SHP77 (cell line): ENCODE measurements at regions not wholly inside any gene's neighbourhood (a gene's known extent, or its start where the extent isn't known, plus 50 kb on each side); places are given as distances from the start of the nearest gene placed in this dataset.

ENCODE experiments used
- DNase-seq, 2 experiments: peaks; one replicate each; lab custom pipeline; 2025; lab: John Stamatoyannopoulos, UW

DNA sequence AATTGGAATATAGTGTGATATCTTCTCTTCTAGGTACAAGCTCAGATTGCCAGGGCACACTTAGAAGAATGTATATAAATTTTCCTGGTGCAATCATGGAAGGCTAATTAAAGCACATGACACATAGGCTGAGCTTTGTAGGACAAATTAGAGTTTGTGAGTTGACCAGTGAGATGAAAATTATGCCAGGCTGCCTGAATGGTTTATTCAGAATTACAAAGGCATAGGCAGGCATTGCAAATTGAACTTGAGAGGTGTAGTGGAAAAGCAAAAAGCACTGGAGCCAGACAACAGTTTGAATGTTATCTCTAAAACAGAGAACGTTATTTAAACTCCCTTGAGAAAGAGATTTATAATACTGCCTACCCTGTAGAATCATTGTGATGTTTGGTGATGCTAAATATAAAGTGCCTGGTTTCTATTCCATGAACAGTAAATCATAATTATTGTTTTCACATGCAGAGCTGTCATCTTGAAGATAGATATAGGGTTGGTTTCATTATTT is 712.1 kb downstream of the TBC1D32 start:
- DNase-seq: no peak

- DNase-seq: no peak
These were observed 713.4 kb downstream of the TBC1D32 start for GRCh38 chr6:120620900-120621299.

GRCh38 chr6:120615238-120615637 is 719.0 kb downstream of the TBC1D32 start:
- DNase-seq: no peak

DNA sequence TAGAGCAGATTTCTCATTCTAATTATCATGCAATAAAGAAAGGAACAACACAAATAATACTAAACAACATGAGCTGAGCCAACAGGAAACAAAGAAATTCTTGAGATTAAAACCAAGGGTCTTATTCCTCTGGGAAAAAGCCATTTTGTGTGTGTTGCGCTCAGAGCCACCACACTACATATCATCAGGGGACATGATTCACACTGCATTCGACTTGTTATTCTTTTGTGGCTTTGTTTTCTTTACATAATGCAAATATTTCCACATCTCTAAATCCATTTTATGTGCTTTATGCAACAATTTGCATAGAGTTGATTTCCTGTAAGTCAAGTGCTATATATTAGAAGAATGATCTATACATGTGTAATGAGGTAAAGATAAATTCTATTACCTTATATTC is 719.6 kb downstream of the TBC1D32 start:
- DNase-seq: no peak

GRCh38 chr6:120608826-120609225 is 725.5 kb downstream of the TBC1D32 start:
- DNase-seq: no peak

GRCh38 chr6:120606743-120607142 is 727.5 kb downstream of the TBC1D32 start:
- no peak for DNase-seq

DNA sequence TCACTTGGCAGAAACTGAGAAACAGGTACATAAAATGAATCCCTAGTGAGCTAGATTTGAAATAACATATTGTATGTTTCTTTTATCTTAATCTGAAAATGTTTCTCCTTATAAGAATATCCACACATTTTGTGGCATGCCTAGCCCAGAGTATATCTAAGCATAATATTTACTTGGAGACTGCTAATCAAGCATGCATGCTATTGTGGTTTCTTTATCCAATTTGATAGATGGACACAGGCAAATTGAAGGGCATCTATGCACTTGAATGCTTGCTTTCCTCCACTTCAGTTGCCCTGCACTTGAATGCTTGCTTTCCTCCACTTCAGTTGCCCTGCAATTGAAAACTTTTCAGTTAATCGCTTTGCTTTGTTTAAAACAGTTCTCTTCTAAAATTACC is 729.8 kb downstream of the TBC1D32 start:
- no peak for DNase-seq

GRCh38 chr6:120590611-120591010 is 743.7 kb downstream of the TBC1D32 start:
- DNase-seq: no peak

GRCh38 chr6:120588424-120588823 is 745.9 kb downstream of the TBC1D32 start:
- no peak for DNase-seq

DNA sequence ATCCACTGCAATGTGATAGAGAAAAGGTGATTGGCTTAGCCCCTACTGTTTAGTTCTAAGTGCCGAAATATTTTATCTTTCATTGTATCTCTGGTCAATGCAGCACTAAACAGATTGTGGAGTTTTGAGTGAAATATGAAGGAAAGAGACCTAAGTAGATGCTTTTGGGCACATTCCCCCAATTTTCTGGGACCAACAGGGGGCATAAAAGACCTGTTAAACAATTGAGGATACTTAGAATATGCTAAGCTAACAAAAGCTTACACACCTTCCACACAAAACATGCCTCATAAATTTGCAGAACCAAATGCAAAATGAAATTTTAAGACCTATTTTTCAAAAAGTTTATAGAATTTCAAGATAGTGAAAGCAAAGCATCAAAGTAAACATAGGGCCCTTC is 746.9 kb downstream of the TBC1D32 start:
- DNase-seq: no peak

GRCh38 chr6:120584111-120584760 is 750.0 kb downstream of the TBC1D32 start:
- no peak for DNase-seq

GRCh38 chr6:120576061-120576460 is 758.2 kb downstream of the TBC1D32 start:
- DNase-seq: no peak

- DNase-seq: no peak
These were observed 764.6 kb downstream of the TBC1D32 start for GRCh38 chr6:120569714-120570113.

- no peak for DNase-seq
These were observed 769.5 kb downstream of the TBC1D32 start for GRCh38 chr6:120564779-120565178.

DNA sequence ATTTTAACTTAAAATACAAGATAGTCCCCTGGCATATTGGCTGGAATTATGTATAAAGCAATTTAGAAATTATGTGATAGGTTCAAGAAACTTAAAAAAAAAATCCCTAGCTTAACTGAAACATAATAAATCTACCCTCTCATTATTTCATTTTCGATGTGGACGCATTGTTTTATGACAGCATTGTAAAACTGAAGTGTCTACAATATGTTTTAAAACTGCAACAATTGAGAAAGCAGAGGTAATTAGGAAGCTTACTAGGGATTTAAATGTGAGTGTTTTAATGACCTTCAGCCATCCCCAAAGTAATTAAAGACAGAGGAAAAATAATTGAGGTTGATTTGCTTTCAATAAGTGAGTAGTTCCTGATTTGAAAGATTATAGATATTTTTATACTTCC is 776.0 kb downstream of the TBC1D32 start:
- no peak for DNase-seq

DNA sequence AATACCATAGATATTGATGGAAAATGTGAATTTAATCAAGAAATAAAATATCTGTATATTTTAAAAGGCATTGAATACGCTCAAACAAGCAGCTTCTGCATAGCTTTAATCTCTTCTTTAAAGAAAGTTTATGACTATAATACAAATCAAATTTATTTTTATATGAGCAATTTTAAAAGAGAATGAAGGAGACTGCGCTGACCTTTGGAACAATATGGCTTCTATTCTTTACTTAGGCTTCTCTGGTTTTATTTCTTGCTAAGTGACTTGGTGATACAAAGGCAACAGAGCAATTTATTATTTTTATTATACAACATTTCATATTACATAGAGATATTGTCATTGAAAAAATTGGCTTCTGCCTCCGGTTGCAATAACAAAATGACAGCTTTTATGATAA is 776.7 kb downstream of the TBC1D32 start:
- no peak for DNase-seq

- no peak for DNase-seq
These were observed 777.8 kb downstream of the TBC1D32 start for GRCh38 chr6:120556491-120556890.

GRCh38 chr6:120553353-120553752 is 780.9 kb downstream of the TBC1D32 start:
- DNase-seq: no peak

GRCh38 chr6:120545353-120545752 is 788.9 kb downstream of the TBC1D32 start:
- no peak for DNase-seq

DNA sequence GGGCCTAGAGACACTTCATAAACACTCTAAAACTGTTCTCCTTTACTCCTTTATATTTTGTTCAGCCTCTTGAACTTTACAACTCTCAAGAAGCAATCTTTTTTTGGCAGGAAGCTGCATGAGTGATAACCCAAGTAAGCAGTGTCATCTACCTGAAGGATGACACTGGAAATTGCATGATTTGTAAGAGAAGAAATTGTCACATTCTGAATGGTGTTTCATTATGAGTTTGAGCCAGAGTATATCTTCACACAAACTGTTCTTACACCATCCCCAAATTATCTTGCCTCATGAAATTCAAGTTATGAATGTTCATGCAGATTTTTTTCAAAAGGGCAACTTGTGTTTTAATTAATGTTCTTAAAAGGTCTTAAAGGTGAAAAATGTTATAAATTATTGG is 799.3 kb downstream of the TBC1D32 start:
- DNase-seq: no peak

DNA sequence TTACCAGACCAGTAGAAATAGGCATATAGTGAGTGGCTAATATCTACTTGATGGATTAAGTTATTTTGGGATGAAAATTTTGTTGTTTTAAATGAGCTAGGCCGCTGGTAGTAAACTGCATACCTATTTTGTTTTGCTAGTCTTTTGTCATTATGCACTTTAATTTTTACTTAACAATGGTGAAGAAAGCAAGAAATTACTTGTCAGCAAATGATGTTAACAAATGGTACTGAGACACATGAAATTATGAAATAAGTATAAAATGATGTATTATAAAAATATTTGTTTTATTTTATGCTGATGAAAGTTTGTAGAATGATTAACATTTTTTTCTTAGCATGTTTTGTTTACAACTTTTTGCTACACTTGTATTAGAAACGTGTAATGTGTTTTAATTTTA is 807.7 kb downstream of the TBC1D32 start:
- no peak for DNase-seq

DNA sequence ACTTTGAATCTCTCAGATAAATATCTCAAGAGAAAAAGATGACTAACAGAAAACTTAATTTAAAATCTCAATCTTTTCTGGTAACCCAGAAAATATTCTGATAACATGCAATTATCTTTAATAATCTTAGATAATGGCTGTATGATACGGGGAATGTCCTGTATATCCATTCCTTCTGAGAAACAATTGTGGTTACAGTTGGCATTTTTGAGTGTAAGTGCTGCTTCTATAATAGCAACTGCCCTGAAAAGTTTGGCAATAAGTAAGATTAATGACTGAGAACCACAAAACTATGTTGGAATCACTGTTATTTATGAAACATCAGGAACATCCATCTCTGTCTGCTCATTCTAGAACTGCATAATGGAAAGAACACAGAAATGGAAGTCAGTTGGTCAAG is 819.7 kb downstream of the TBC1D32 start:
- DNase-seq: no peak

DNA sequence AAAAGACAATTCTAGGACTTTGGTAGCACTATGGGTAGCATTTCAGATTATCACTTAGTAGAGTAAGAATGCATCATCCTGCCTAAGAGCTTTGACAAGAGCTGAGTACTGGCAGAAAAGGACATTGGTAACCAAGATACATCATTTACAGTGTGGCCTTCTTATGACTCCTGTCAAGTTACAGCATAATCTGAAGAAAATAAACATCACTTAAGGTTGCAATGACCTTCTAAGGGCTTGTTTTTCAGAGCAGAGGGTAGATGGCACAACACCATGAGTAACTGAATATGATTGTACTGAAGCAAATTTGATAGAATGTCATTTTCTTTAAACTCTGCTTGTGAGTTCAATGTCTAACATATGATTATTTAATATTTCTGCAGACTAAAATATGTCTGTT is 822.6 kb downstream of the TBC1D32 start:
- no peak for DNase-seq

GRCh38 chr6:120498711-120499110 is 835.6 kb downstream of the TBC1D32 start:
- DNase-seq: no peak
